ENCODE measurements at regions not wholly inside any gene's neighbourhood (a gene's known extent, or its start where the extent isn't known, plus 50 kb on each side); places are given as distances from the start of the nearest gene placed in this dataset.

DNA sequence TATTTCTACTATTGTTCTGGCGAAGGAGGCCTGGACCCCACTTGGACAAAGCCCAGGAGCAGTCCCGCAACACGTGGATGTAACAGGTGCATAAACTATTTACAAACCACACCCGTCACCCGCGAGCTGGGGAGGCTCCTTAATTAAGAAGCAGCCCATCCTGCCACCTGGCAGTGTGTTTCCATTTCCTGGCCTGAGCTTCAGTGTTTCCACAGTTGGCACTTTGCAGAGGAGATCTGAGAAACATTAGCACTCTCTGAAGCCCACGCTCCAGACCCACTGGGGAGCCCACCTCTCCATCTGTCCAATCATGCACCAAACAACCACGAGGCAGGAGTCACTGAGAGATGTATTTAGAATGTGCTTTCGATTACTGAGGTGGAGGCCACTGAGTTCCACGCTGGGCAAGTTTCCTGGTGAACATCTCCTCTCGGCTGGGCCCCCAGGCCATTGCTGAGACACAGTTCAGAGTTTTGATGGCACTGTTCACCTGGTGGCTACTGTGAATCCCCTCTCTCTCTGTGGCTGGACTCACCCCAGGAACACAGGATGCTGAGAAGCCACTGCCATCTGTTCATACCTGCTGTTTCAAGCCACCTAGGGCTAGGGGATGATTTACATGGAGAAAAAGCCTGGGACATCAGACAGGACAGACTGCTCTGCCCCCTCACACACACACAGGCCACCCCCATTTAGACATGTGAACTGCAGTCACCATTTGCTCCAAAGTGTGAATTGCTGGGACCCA lies 129.1 kb downstream of the AIPL1 start:
- TF ChIP-seq, protein P1, sequence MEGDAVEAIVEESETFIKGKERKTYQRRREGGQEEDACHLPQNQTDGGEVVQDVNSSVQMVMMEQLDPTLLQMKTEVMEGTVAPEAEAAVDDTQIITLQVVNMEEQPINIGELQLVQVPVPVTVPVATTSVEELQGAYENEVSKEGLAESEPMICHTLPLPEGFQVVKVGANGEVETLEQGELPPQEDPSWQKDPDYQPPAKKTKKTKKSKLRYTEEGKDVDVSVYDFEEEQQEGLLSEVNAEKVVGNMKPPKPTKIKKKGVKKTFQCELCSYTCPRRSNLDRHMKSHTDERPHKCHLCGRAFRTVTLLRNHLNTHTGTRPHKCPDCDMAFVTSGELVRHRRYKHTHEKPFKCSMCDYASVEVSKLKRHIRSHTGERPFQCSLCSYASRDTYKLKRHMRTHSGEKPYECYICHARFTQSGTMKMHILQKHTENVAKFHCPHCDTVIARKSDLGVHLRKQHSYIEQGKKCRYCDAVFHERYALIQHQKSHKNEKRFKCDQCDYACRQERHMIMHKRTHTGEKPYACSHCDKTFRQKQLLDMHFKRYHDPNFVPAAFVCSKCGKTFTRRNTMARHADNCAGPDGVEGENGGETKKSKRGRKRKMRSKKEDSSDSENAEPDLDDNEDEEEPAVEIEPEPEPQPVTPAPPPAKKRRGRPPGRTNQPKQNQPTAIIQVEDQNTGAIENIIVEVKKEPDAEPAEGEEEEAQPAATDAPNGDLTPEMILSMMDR (conservative IDR thresholded peaks at IDR 0.05; ENCODE audit: low read length), result no peak
- no peak for TF ChIP-seq EZH2phosphoT487 (IDR thresholded peaks at IDR 0.05; ENCODE audit: borderline replicate concordance)
- Histone ChIP-seq H3K9ac (ENCODE audit: low read depth, low read length, poor library complexity, severe bottlenecking) (no peak overlapping the region), H3K4me3 (ENCODE audit: low read length, poor library complexity, severe bottlenecking) (no peak overlapping the region), H4K20me1 (ENCODE audit: insufficient read depth, low read length, poor library complexity, severe bottlenecking) (no peaks in the 10 kb centered on the region), H3K9me2 (replicated peaks; ENCODE audit: low read depth, low read length) (no peaks in the 10 kb centered on the region), H3K9me3 (ENCODE audit: insufficient read depth, low read depth, low read length) (no peaks in the 10 kb centered on the region), H3K36me3 (ENCODE audit: insufficient read depth, low read length) (no peaks in the 10 kb centered on the region), H2AFZ (ENCODE audit: low read length) (no peak overlapping the region), H3F3A (ENCODE audit: low read depth) (no peaks in the 10 kb centered on the region), H3K4me1 (ENCODE audit: insufficient read depth, low read length, poor library complexity, severe bottlenecking) (no peaks in the 10 kb centered on the region), H3K27me3 (ENCODE audit: insufficient read depth, low read length, poor library complexity, severe bottlenecking) (no peaks in the 10 kb centered on the region), H3K4me2 (ENCODE audit: low read depth, low read length, poor library complexity, severe bottlenecking) (no peak overlapping the region), H3K79me2 (ENCODE audit: insufficient read depth, low read length) (no peaks in the 10 kb centered on the region)

DNA sequence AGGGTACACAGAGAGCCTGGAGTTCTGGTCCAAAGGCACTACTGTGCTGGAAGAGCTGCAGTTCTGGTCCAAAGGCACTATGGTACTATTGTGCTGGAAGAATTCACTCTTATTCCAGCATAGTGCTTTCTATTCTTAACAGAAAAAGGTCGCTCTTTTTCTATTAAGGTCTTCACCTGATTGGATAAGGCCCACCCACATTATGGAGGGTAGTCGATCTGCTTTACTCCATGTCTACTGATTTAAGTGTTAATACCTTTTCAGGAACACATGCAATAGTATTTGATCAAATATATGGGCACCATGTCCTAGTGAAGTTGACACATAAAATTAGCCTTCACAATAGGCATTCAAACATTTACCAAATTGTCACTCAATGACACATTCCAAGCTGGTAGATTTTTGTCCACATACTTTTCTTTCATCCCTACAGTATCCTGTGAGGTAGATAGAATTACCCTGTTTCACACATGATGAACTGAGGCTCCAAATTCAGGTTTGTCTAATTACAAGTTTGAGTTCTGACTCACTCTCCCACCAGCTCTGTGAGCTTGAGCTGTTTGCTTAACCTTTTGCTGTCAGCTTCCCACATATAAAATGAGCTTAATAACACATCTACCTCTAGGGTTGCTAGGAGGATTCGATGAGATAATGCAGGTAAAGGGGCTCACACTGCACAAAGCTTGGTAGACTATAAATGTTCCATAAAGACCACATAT lies 129.9 kb downstream of the AIPL1 start:
- Histone ChIP-seq H2AFZ (ENCODE audit: low read length) (no peak overlapping the region), H3K9me3 (ENCODE audit: insufficient read depth, low read depth, low read length) (no peaks in the 10 kb centered on the region), H3K9me2 (replicated peaks; ENCODE audit: low read depth, low read length) (no peaks in the 10 kb centered on the region), H3K4me3 (ENCODE audit: low read length, poor library complexity, severe bottlenecking) (no peak overlapping the region), H4K20me1 (ENCODE audit: insufficient read depth, low read length, poor library complexity, severe bottlenecking) (no peaks in the 10 kb centered on the region), H3F3A (ENCODE audit: low read depth) (no peaks in the 10 kb centered on the region), H3K27me3 (ENCODE audit: insufficient read depth, low read length, poor library complexity, severe bottlenecking) (no peaks in the 10 kb centered on the region), H3K9ac (ENCODE audit: low read depth, low read length, poor library complexity, severe bottlenecking) (no peak overlapping the region), H3K36me3 (ENCODE audit: insufficient read depth, low read length) (no peaks in the 10 kb centered on the region), H3K79me2 (ENCODE audit: insufficient read depth, low read length) (no peaks in the 10 kb centered on the region), H3K4me1 (ENCODE audit: insufficient read depth, low read length, poor library complexity, severe bottlenecking) (no peaks in the 10 kb centered on the region), H3K4me2 (ENCODE audit: low read depth, low read length, poor library complexity, severe bottlenecking) (no peak overlapping the region)
- TF ChIP-seq EZH2phosphoT487 (IDR thresholded peaks at IDR 0.05; ENCODE audit: borderline replicate concordance), result no peak
- TF ChIP-seq, protein P1 (conservative IDR thresholded peaks at IDR 0.05; ENCODE audit: low read length), result no peak

DNA sequence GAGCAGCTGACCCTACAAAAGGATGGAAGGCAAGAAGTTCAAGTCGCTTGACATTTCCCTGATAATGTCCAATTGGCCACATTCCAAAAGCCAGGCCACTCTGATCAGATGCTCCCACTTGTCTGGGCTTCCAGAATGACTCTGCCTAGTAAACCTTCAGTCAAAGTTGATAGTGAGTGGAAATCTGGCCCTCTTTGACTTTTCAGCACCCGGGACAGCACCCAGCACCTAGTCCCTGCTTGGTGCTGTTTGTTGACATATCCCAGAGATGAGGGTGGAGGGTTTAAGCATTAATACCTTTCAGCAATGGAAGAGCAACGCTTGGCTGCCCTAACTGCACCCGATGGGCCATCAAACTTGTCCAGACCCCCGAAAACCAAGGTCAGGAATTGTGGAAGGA lies 131.3 kb downstream of the AIPL1 start:
- Histone ChIP-seq H3K4me3 (ENCODE audit: low read length, poor library complexity, severe bottlenecking) (no peak overlapping the region), H3K27me3 (ENCODE audit: insufficient read depth, low read length, poor library complexity, severe bottlenecking) (no peaks in the 10 kb centered on the region), H4K20me1 (ENCODE audit: insufficient read depth, low read length, poor library complexity, severe bottlenecking) (no peaks in the 10 kb centered on the region), H2AFZ (ENCODE audit: low read length) (no peak overlapping the region), H3K36me3 (ENCODE audit: insufficient read depth, low read length) (no peaks in the 10 kb centered on the region), H3K4me1 (ENCODE audit: insufficient read depth, low read length, poor library complexity, severe bottlenecking) (no peaks in the 10 kb centered on the region), H3K9ac (ENCODE audit: low read depth, low read length, poor library complexity, severe bottlenecking) (no peak overlapping the region), H3K9me3 (ENCODE audit: insufficient read depth, low read depth, low read length) (no peaks in the 10 kb centered on the region), H3K4me2 (ENCODE audit: low read depth, low read length, poor library complexity, severe bottlenecking) (no peak overlapping the region), H3K9me2 (replicated peaks; ENCODE audit: low read depth, low read length) (no peaks in the 10 kb centered on the region), H3F3A (ENCODE audit: low read depth) (no peaks in the 10 kb centered on the region), H3K79me2 (ENCODE audit: insufficient read depth, low read length) (no peaks in the 10 kb centered on the region)
- TF ChIP-seq, protein P1 (conservative IDR thresholded peaks at IDR 0.05; ENCODE audit: low read length), result no peak
- TF ChIP-seq EZH2phosphoT487 (IDR thresholded peaks at IDR 0.05; ENCODE audit: borderline replicate concordance), result no peak
